H1 (cell line): ENCODE measurements at regions not wholly inside any gene's neighbourhood (a gene's known extent, or its start where the extent isn't known, plus 50 kb on each side); places are given as distances from the start of the nearest gene placed in this dataset.

ENCODE experiments used
- CBX5 ChIP-seq: fragments of 300-800, 300-1000 bp; sonication (generic); IDR thresholded peaks from 2 replicates; pipeline ENCODE4 v1.7.1; 2016; ENCODE audit warnings: antibody characterized with exemption, low read length, low read depth
- CBX8 ChIP-seq: fragments of 300-800, 300-1000 bp; sonication (generic); IDR thresholded peaks from 2 replicates; pipeline ENCODE4 v1.7.1; 2016; ENCODE audit warnings: low read depth, low read length, borderline replicate concordance
- MAFK ChIP-seq: IDR thresholded peaks from 2 replicates; pipeline ENCODE4 v1.6.1; 2012; ENCODE audit warnings: low read depth, mild to moderate bottlenecking, improper control_type of control experiment, low read length
- PHF8 ChIP-seq: fragments of 200-600 bp; sonication (generic); conservative IDR thresholded peaks from 2 replicates; pipeline ENCODE4 v1.7.1; 2012; ENCODE audit warnings: low read depth, mild to moderate bottlenecking, inconsistent platforms, low read length, moderate library complexity
- RNF2 ChIP-seq: fragments of 200-900, 300-1000 bp; sonication (generic); IDR thresholded peaks from 2 replicates; pipeline ENCODE4 v1.7.1; 2016; ENCODE audit warnings: borderline replicate concordance, low read depth, mild to moderate bottlenecking, antibody characterized with exemption, low read length; ENCODE audit not compliant: poor library complexity, severe bottlenecking; ENCODE audit errors: missing control alignments
- SIN3A ChIP-seq, 2 experiments: IDR thresholded peaks in 1 of 2; conservative IDR thresholded peaks in 1 of 2; 2 replicates each; pipeline ENCODE4 v1.6.1; 2011 to 2012; ENCODE audit warnings: low read length in 2 of 2, improper control_type of control experiment in 1 of 2, low read depth in 1 of 2, mild to moderate bottlenecking in 1 of 2
- SP4 ChIP-seq: IDR thresholded peaks from 2 replicates; pipeline ENCODE4 v1.6.1; 2012; ENCODE audit warnings: low read length, inconsistent platforms
- TF ChIP-seq, protein P1 (sequence below): fragments of 300-600 bp; sonication (generic); IDR thresholded peaks from 2 replicates; pipeline ENCODE4 v1.7.1; 2012; ENCODE audit warnings: low read length, moderate library complexity, mild to moderate bottlenecking, inconsistent platforms; ENCODE audit not compliant: insufficient replicate concordance
- TF ChIP-seq, protein P2 (sequence below), 3 experiments: IDR thresholded peaks; 1 replicate in 2 of 3; 2 replicates in 1 of 3; pipeline versions ENCODE4 v1.5.1 to v1.6.1; 2011; ENCODE audit warnings: low read length in 3 of 3, mild to moderate bottlenecking in 3 of 3, inconsistent platforms in 2 of 3, low read depth in 1 of 3, moderate library complexity in 1 of 3; ENCODE audit not compliant: insufficient read depth in 1 of 3; ENCODE audit errors: control extremely low read depth in 1 of 3

GRCh38 chr5:113680534-113680933 is 167.0 kb downstream of the YTHDC2 start (continued):
- TF ChIP-seq, protein P1, sequence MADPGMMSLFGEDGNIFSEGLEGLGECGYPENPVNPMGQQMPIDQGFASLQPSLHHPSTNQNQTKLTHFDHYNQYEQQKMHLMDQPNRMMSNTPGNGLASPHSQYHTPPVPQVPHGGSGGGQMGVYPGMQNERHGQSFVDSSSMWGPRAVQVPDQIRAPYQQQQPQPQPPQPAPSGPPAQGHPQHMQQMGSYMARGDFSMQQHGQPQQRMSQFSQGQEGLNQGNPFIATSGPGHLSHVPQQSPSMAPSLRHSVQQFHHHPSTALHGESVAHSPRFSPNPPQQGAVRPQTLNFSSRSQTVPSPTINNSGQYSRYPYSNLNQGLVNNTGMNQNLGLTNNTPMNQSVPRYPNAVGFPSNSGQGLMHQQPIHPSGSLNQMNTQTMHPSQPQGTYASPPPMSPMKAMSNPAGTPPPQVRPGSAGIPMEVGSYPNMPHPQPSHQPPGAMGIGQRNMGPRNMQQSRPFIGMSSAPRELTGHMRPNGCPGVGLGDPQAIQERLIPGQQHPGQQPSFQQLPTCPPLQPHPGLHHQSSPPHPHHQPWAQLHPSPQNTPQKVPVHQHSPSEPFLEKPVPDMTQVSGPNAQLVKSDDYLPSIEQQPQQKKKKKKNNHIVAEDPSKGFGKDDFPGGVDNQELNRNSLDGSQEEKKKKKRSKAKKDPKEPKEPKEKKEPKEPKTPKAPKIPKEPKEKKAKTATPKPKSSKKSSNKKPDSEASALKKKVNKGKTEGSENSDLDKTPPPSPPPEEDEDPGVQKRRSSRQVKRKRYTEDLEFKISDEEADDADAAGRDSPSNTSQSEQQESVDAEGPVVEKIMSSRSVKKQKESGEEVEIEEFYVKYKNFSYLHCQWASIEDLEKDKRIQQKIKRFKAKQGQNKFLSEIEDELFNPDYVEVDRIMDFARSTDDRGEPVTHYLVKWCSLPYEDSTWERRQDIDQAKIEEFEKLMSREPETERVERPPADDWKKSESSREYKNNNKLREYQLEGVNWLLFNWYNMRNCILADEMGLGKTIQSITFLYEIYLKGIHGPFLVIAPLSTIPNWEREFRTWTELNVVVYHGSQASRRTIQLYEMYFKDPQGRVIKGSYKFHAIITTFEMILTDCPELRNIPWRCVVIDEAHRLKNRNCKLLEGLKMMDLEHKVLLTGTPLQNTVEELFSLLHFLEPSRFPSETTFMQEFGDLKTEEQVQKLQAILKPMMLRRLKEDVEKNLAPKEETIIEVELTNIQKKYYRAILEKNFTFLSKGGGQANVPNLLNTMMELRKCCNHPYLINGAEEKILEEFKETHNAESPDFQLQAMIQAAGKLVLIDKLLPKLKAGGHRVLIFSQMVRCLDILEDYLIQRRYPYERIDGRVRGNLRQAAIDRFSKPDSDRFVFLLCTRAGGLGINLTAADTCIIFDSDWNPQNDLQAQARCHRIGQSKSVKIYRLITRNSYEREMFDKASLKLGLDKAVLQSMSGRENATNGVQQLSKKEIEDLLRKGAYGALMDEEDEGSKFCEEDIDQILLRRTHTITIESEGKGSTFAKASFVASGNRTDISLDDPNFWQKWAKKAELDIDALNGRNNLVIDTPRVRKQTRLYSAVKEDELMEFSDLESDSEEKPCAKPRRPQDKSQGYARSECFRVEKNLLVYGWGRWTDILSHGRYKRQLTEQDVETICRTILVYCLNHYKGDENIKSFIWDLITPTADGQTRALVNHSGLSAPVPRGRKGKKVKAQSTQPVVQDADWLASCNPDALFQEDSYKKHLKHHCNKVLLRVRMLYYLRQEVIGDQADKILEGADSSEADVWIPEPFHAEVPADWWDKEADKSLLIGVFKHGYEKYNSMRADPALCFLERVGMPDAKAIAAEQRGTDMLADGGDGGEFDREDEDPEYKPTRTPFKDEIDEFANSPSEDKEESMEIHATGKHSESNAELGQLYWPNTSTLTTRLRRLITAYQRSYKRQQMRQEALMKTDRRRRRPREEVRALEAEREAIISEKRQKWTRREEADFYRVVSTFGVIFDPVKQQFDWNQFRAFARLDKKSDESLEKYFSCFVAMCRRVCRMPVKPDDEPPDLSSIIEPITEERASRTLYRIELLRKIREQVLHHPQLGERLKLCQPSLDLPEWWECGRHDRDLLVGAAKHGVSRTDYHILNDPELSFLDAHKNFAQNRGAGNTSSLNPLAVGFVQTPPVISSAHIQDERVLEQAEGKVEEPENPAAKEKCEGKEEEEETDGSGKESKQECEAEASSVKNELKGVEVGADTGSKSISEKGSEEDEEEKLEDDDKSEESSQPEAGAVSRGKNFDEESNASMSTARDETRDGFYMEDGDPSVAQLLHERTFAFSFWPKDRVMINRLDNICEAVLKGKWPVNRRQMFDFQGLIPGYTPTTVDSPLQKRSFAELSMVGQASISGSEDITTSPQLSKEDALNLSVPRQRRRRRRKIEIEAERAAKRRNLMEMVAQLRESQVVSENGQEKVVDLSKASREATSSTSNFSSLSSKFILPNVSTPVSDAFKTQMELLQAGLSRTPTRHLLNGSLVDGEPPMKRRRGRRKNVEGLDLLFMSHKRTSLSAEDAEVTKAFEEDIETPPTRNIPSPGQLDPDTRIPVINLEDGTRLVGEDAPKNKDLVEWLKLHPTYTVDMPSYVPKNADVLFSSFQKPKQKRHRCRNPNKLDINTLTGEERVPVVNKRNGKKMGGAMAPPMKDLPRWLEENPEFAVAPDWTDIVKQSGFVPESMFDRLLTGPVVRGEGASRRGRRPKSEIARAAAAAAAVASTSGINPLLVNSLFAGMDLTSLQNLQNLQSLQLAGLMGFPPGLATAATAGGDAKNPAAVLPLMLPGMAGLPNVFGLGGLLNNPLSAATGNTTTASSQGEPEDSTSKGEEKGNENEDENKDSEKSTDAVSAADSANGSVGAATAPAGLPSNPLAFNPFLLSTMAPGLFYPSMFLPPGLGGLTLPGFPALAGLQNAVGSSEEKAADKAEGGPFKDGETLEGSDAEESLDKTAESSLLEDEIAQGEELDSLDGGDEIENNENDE, result no peak
- TF ChIP-seq SP4 (no peak), MAFK (no peak), CBX8 (no peak), CBX5 (no peak), PHF8 (no peak), RNF2 (no peak), SIN3A (conservative IDR thresholded peaks at IDR 0.05 in 1 of 2, IDR thresholded peaks at IDR 0.05 in 1 of 2; ENCODE audit: low read depth in 1 of 2, low read length in 2 of 2) (no peak)
- TF ChIP-seq, protein P2, sequence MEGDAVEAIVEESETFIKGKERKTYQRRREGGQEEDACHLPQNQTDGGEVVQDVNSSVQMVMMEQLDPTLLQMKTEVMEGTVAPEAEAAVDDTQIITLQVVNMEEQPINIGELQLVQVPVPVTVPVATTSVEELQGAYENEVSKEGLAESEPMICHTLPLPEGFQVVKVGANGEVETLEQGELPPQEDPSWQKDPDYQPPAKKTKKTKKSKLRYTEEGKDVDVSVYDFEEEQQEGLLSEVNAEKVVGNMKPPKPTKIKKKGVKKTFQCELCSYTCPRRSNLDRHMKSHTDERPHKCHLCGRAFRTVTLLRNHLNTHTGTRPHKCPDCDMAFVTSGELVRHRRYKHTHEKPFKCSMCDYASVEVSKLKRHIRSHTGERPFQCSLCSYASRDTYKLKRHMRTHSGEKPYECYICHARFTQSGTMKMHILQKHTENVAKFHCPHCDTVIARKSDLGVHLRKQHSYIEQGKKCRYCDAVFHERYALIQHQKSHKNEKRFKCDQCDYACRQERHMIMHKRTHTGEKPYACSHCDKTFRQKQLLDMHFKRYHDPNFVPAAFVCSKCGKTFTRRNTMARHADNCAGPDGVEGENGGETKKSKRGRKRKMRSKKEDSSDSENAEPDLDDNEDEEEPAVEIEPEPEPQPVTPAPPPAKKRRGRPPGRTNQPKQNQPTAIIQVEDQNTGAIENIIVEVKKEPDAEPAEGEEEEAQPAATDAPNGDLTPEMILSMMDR (IDR thresholded peaks at IDR 0.05; ENCODE audit: control extremely low read depth in 1 of 3, insufficient read depth in 1 of 3, low read depth in 1 of 3, low read length in 3 of 3), result no peak
